ENCODE measurements at regions not wholly inside any gene's neighbourhood (a gene's known extent, or its start where the extent isn't known, plus 50 kb on each side); places are given as distances from the start of the nearest gene placed in this dataset.
A peak's percentile ranks its signal among the peaks of the same experiment; 100 is the strongest.
"Not testable (repeated sequence)": the region's sequence is repeated elsewhere in the genome, so short reads cannot be mapped to it uniquely, and the experiment has no call there.

- no peak overlapping the region for H3K4me3 ChIP-seq (ENCODE audit: low read depth, low read length)
- DNase-seq (ENCODE audit: low read depth) = no peak
Measured at GRCh38 chr11:115974703-115975102, 470.5 kb upstream of the CADM1 start.

GRCh38 chr11:115967203-115967602 lies 463.0 kb upstream of the CADM1 start:
- DNase-seq (ENCODE audit: low read depth); H3K4me3 ChIP-seq (ENCODE audit: low read depth, low read length): not testable (repeated sequence)

- no peak for DNase-seq (ENCODE audit: low read depth)
- H3K4me3 ChIP-seq (ENCODE audit: low read depth, low read length) = no peak overlapping the region
Measured at GRCh38 chr11:115965767-115966504, 461.7 kb upstream of the CADM1 start.

- peak; percentile 41 for DNase-seq (ENCODE audit: low read depth)
- no peak overlapping the region for H3K4me3 ChIP-seq (ENCODE audit: low read depth, low read length)
Measured at GRCh38 chr11:115964091-115964490, 459.9 kb upstream of the CADM1 start.

GRCh38 chr11:115963156-115963555 lies 458.9 kb upstream of the CADM1 start:
- DNase-seq (ENCODE audit: low read depth) = peak; percentile 25
- no peak overlapping the region for H3K4me3 ChIP-seq (ENCODE audit: low read depth, low read length)

GRCh38 chr11:115961159-115962003 lies 457.2 kb upstream of the CADM1 start:
- DNase-seq (ENCODE audit: low read depth) = no peak

GRCh38 chr11:115959081-115959486 lies 454.9 kb upstream of the CADM1 start:
- H3K4me3 ChIP-seq (ENCODE audit: low read depth, low read length) = no peak overlapping the region
- no peak for DNase-seq (ENCODE audit: low read depth)

More at GRCh38 chr11:115961159-115962003, 457.2 kb upstream of the CADM1 start:
- no peak overlapping the region for H3K4me3 ChIP-seq (ENCODE audit: low read depth, low read length)

GRCh38 chr11:115958089-115959000 lies 454.1 kb upstream of the CADM1 start:
- DNase-seq (ENCODE audit: low read depth) = no peak
- no peak overlapping the region for H3K4me3 ChIP-seq (ENCODE audit: low read depth, low read length)

GRCh38 chr11:115955803-115956202 lies 451.6 kb upstream of the CADM1 start:
- DNase-seq (ENCODE audit: low read depth) = no peak

GRCh38 chr11:115950660-115951059 lies 446.4 kb upstream of the CADM1 start:
- H3K4me3 ChIP-seq (ENCODE audit: low read depth, low read length) = no peak overlapping the region
- DNase-seq (ENCODE audit: low read depth) = no peak

More at GRCh38 chr11:115955803-115956202, 451.6 kb upstream of the CADM1 start:
- no peak overlapping the region for H3K4me3 ChIP-seq (ENCODE audit: low read depth, low read length)

- H3K4me3 ChIP-seq (ENCODE audit: low read depth, low read length) = no peak overlapping the region
- no peak for DNase-seq (ENCODE audit: low read depth)
Measured at GRCh38 chr11:115944596-115944995, 440.4 kb upstream of the CADM1 start.

- no peak overlapping the region for H3K4me3 ChIP-seq (ENCODE audit: low read depth, low read length)
- no peak for DNase-seq (ENCODE audit: low read depth)
Measured at GRCh38 chr11:115942011-115942410, 437.8 kb upstream of the CADM1 start.

GRCh38 chr11:115941481-115941993 lies 437.3 kb upstream of the CADM1 start:
- peak; percentile 36 for DNase-seq (ENCODE audit: low read depth)
- H3K4me3 ChIP-seq (ENCODE audit: low read depth, low read length) = no peak overlapping the region

- DNase-seq (ENCODE audit: low read depth) = no peak
- no peak overlapping the region for H3K4me3 ChIP-seq (ENCODE audit: low read depth, low read length)
Measured at GRCh38 chr11:115941044-115941443, 436.8 kb upstream of the CADM1 start.

GRCh38 chr11:115939731-115940421 lies 435.7 kb upstream of the CADM1 start:
- no peak overlapping the region for H3K4me3 ChIP-seq (ENCODE audit: low read depth, low read length)
- no peak for DNase-seq (ENCODE audit: low read depth)

- no peak overlapping the region for H3K4me3 ChIP-seq (ENCODE audit: low read depth, low read length)
- DNase-seq (ENCODE audit: low read depth) = no peak
Measured at GRCh38 chr11:115939104-115939730, 435.0 kb upstream of the CADM1 start.

GRCh38 chr11:115933564-115933963 lies 429.3 kb upstream of the CADM1 start:
- H3K4me3 ChIP-seq (ENCODE audit: low read depth, low read length) = no peak overlapping the region
- DNase-seq (ENCODE audit: low read depth) = no peak

GRCh38 chr11:115931548-115932083 lies 427.4 kb upstream of the CADM1 start:
- no peak overlapping the region for H3K4me3 ChIP-seq (ENCODE audit: low read depth, low read length)
- no peak for DNase-seq (ENCODE audit: low read depth)
